Heart left ventricle (tissue), 13 donors: ENCODE measurements at regions not wholly inside any gene's neighbourhood (a gene's known extent, or its start where the extent isn't known, plus 50 kb on each side); places are given as distances from the start of the nearest gene placed in this dataset.

Experiments
- POLR2A ChIP-seq, 2 donors: fragments of 450-650 bp; IDR thresholded peaks; one replicate each; pipeline ENCODE4 v1.6.1; 2017; ENCODE audit warnings: antibody characterized with exemption in 2 of 2, mild to moderate bottlenecking in 2 of 2, moderate library complexity in 2 of 2
- TF ChIP-seq, protein P1 (sequence below), 12 donors: fragments of 200-600 bp; sonication (generic) in 4 of 12; IDR thresholded peaks; one replicate each; pipeline versions ENCODE4 v1.5.0 to v1.8.0; 2018 to 2022; ENCODE audit warnings: antibody characterized with exemption in 12 of 12, mild to moderate bottlenecking in 5 of 12
- donor health status: ischemic (EF 13 %, LVEDD 7.1; RV severe dilation, severe dysfunction).
- donor health status: DM: no; HTN: yes; CAD: no.
- donor health status: DM: no; HTN: no; CAD: no.
- donor health status: ischemic (EF 25% LVEDD 6.9; RV normal size, moderate dysfunction).
- donor health status: ischemic (EF 25% LVEDD 5.7; RV mildly dilated, moderate dysfunction).
- donor health status: ischemic (EF 35%, LVEDD 5.7; RV mildly dilated, moderate dysfunction).
- donor health status: nonischemic (EF 11% LVEDD 7.7; RV severe dilation, severe dysfunction).
- donor health status: DM: yes; HTN: yes; CAD: no.
- donor health status: PGD.
- donor health status: ischemic (EF 29% LVEDD 5.4; RV normal size, mild dysfunction).
- donor health status: nonischemic (EF 23%, LVEDD 6.1; RV moderate dilation, normal function).

DNA sequence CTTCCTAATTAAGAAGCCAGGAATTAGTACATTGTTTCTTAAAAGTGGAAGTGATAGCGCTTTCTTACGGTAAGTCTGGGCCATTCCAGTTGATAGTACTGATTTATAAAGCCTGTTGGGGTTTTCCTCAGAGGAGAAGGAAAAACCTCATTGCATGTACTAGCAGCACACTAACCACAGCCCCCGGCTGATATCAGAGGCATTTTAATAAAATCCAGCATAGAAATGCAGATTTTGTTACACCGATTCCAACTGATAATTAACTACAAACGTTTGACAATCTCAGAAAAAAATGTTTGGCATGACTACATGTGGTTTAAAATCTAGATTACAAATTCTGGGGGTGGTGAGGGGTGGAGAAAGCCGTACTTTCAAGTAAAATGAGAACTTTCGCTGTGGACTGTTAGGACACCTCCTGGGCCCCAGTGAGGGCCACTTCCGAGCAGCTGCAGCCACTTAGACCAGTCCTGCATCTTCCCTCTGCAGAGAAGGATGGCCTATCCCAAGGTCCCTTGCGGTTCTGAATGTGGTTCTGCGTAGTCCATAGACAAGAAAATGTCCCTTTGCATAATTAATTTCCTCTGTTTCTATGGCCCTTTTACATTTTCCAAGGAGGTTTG lies 374.4 kb downstream of the NUAK1 start:
- TF ChIP-seq POLR2A (IDR thresholded peaks at IDR 0.05) = no peak
- TF ChIP-seq, protein P1, sequence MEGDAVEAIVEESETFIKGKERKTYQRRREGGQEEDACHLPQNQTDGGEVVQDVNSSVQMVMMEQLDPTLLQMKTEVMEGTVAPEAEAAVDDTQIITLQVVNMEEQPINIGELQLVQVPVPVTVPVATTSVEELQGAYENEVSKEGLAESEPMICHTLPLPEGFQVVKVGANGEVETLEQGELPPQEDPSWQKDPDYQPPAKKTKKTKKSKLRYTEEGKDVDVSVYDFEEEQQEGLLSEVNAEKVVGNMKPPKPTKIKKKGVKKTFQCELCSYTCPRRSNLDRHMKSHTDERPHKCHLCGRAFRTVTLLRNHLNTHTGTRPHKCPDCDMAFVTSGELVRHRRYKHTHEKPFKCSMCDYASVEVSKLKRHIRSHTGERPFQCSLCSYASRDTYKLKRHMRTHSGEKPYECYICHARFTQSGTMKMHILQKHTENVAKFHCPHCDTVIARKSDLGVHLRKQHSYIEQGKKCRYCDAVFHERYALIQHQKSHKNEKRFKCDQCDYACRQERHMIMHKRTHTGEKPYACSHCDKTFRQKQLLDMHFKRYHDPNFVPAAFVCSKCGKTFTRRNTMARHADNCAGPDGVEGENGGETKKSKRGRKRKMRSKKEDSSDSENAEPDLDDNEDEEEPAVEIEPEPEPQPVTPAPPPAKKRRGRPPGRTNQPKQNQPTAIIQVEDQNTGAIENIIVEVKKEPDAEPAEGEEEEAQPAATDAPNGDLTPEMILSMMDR (IDR thresholded peaks at IDR 0.05) = no peak
